ENCODE measurements at regions not wholly inside any gene's neighbourhood (a gene's known extent, or its start where the extent isn't known, plus 50 kb on each side); places are given as distances from the start of the nearest gene placed in this dataset.
"Not testable (repeated sequence)": the region's sequence is repeated elsewhere in the genome, so short reads cannot be mapped to it uniquely, and the experiment has no call there.

DNA sequence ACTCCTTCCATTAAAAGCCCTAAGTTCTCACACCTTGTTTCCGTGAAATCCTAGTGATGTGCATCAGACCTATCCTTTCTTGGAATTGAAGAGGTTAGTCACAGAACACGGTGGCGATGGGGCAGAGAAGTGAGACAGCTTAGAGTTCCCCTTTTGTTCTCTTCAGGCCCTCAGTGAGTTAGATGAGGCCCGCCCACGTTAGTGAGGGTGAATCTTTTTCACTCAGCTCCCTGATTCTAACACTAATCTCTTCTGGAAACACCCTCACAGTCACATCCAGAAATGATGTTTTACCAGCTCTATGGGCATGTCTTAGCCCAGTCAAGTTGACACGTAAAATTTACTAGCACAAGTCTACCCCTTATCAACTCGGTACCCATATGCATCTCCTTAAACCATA, 172.7 kb upstream of the NOX3 start:
- H3K36me3 ChIP-seq (ENCODE audit: control insufficient read depth in 2 of 2, extremely low read depth in 1 of 2, insufficient read depth in 2 of 2, low read length in 2 of 2) = no peaks in the 10 kb centered on the region
- H3K9me3 ChIP-seq (ENCODE audit: control insufficient read depth, low read depth, low read length) = no peaks in the 10 kb centered on the region
- no peaks in the 10 kb centered on the region for H3K79me2 ChIP-seq (ENCODE audit: control insufficient read depth, insufficient read depth, low read length)
- DNase-seq (ENCODE audit: low read depth, low spot score) (no peak), FAIRE-seq (no peak)
- no peak for TF ChIP-seq EZH2 (IDR thresholded peaks at IDR 0.05; ENCODE audit: low read length)
- TF ChIP-seq, protein P1, sequence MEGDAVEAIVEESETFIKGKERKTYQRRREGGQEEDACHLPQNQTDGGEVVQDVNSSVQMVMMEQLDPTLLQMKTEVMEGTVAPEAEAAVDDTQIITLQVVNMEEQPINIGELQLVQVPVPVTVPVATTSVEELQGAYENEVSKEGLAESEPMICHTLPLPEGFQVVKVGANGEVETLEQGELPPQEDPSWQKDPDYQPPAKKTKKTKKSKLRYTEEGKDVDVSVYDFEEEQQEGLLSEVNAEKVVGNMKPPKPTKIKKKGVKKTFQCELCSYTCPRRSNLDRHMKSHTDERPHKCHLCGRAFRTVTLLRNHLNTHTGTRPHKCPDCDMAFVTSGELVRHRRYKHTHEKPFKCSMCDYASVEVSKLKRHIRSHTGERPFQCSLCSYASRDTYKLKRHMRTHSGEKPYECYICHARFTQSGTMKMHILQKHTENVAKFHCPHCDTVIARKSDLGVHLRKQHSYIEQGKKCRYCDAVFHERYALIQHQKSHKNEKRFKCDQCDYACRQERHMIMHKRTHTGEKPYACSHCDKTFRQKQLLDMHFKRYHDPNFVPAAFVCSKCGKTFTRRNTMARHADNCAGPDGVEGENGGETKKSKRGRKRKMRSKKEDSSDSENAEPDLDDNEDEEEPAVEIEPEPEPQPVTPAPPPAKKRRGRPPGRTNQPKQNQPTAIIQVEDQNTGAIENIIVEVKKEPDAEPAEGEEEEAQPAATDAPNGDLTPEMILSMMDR (optimal IDR thresholded peaks at IDR 0.05 in 1 of 3, IDR thresholded peaks at IDR 0.05 in 1 of 3, conservative IDR thresholded peaks at IDR 0.05 in 1 of 3; ENCODE audit: extremely low read depth in 1 of 3, insufficient read depth in 2 of 3, low read length in 3 of 3) = no peak
- H3K4me2 ChIP-seq (ENCODE audit: control insufficient read depth, extremely low read depth, insufficient read depth, low read depth, low read length) = no peak overlapping the region
- no peaks in the 10 kb centered on the region for H3K9me1 ChIP-seq (ENCODE audit: control insufficient read depth, extremely low read depth, insufficient read depth, low read length)
- no peaks in the 10 kb centered on the region for H4K20me1 ChIP-seq (ENCODE audit: control insufficient read depth, extremely low read depth, insufficient read depth, low read length)
- no peak overlapping the region for H2AFZ ChIP-seq (ENCODE audit: control insufficient read depth, low read length)
- dilution Hi-C loops (cut with MboI; ENCODE audit: extremely low pct_ligation_motif_present, low sequenced_read_pairs) = no loop called here
- H3K4me1 ChIP-seq (ENCODE audit: control insufficient read depth, extremely low read depth, insufficient read depth, low read length) = no peaks in the 10 kb centered on the region
- no peaks in the 10 kb centered on the region for H3K27me3 ChIP-seq (ENCODE audit: control insufficient read depth, extremely low read depth, insufficient read depth, low read length)
- no peak overlapping the region for H3K9ac ChIP-seq (ENCODE audit: control insufficient read depth, extremely low read depth, insufficient read depth, low read length)
- H3K27ac ChIP-seq (ENCODE audit: control insufficient read depth, insufficient read depth, low read length) = no peak overlapping the region
- H3K4me3 ChIP-seq (ENCODE audit: control insufficient read depth in 2 of 3, extremely low read depth in 1 of 3, insufficient read depth in 2 of 3, low read depth in 1 of 3, low read length in 3 of 3) = no peak overlapping the region

DNA sequence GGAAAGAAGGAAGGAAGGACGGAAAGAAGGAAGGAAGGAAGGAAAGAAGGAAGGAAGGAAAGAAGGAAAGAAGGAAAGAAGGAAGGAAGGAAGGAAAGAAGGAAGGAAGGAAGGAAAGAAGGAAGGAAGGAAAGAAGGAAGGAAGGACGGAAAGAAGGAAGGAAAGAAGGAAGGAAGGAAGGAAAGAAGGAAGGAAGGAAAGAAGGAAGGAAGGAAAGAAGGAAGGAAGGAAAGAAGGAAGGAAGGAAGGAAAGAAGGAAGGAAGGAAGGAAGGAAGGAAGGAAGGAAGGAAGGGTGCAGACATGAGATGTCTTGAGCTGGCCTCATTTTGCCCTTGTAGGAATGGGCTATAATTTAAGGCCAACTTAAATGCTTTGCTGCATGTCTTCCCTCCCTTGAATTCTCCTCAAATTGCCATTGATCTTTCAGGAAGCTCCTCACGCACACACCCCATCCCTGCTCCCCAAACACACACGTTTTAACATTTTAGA, 172.1 kb upstream of the NOX3 start:
- FAIRE-seq; H3K27ac ChIP-seq (ENCODE audit: control insufficient read depth, insufficient read depth, low read length); H3K4me1 ChIP-seq (ENCODE audit: control insufficient read depth, extremely low read depth, insufficient read depth, low read length); DNase-seq (ENCODE audit: low read depth, low spot score); dilution Hi-C loops (cut with MboI; ENCODE audit: extremely low pct_ligation_motif_present, low sequenced_read_pairs); H2AFZ ChIP-seq (ENCODE audit: control insufficient read depth, low read length); H4K20me1 ChIP-seq (ENCODE audit: control insufficient read depth, extremely low read depth, insufficient read depth, low read length); H3K4me2 ChIP-seq (ENCODE audit: control insufficient read depth, extremely low read depth, insufficient read depth, low read depth, low read length); H3K79me2 ChIP-seq (ENCODE audit: control insufficient read depth, insufficient read depth, low read length); H3K4me3 ChIP-seq (ENCODE audit: control insufficient read depth in 2 of 3, extremely low read depth in 1 of 3, insufficient read depth in 2 of 3, low read depth in 1 of 3, low read length in 3 of 3); H3K9ac ChIP-seq (ENCODE audit: control insufficient read depth, extremely low read depth, insufficient read depth, low read length); H3K36me3 ChIP-seq (ENCODE audit: control insufficient read depth in 2 of 2, extremely low read depth in 1 of 2, insufficient read depth in 2 of 2, low read length in 2 of 2); H3K9me3 ChIP-seq (ENCODE audit: control insufficient read depth, low read depth, low read length); H3K9me1 ChIP-seq (ENCODE audit: control insufficient read depth, extremely low read depth, insufficient read depth, low read length); H3K27me3 ChIP-seq (ENCODE audit: control insufficient read depth, extremely low read depth, insufficient read depth, low read length): not testable (repeated sequence)

DNA sequence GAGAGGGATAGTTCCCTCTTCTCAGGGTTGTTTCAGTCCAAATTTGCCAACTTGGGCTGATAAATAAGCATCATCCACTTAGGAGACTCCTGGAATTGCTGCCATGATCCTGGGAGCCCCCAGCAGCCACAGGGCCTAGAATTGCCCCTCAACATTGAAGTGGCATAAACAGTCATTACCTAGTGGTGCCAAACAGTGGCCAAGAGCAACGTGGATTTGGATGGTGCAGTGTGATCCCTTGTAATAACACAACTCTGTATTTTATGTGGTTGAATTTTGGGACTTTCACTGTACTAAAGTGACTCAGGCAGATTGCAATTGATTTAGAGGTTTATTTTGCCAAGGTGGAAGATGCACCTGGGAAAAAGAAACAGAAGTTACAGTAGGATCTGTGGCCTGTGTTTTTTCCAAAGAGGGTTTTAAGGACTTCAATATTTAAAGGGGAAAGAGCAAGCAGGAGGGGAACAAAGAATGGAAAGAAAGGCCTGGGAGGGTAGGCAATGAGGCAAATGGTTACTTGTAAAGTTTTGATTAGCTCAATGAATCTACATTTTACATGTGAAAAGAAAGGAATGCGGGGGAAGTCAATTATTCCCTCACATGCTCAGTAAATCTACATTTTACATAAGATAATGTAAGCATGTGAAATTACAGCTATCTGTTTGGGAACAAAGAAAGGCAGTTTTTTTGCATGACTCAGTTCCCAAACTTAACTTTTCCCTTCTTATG, 168.0 kb upstream of the NOX3 start:
- dilution Hi-C loops (cut with MboI; ENCODE audit: extremely low pct_ligation_motif_present, low sequenced_read_pairs) = no loop called here
- FAIRE-seq (no peak), DNase-seq (ENCODE audit: low read depth, low spot score) (no peak)
- no peaks in the 10 kb centered on the region for H3K79me2 ChIP-seq (ENCODE audit: control insufficient read depth, insufficient read depth, low read length)
- H3K4me3 ChIP-seq (ENCODE audit: control insufficient read depth in 2 of 3, extremely low read depth in 1 of 3, insufficient read depth in 2 of 3, low read depth in 1 of 3, low read length in 3 of 3) = no peak overlapping the region
- H3K9me3 ChIP-seq (ENCODE audit: control insufficient read depth, low read depth, low read length) = no peaks in the 10 kb centered on the region
- H3K9me1 ChIP-seq (ENCODE audit: control insufficient read depth, extremely low read depth, insufficient read depth, low read length) = no peaks in the 10 kb centered on the region
- H4K20me1 ChIP-seq (ENCODE audit: control insufficient read depth, extremely low read depth, insufficient read depth, low read length) = no peaks in the 10 kb centered on the region
- H3K4me1 ChIP-seq (ENCODE audit: control insufficient read depth, extremely low read depth, insufficient read depth, low read length) = no peaks in the 10 kb centered on the region
- H3K27ac ChIP-seq (ENCODE audit: control insufficient read depth, insufficient read depth, low read length) = no peak overlapping the region
- no peak overlapping the region for H2AFZ ChIP-seq (ENCODE audit: control insufficient read depth, low read length)
- H3K36me3 ChIP-seq (ENCODE audit: control insufficient read depth in 2 of 2, extremely low read depth in 1 of 2, insufficient read depth in 2 of 2, low read length in 2 of 2) = no peaks in the 10 kb centered on the region
- no peak overlapping the region for H3K9ac ChIP-seq (ENCODE audit: control insufficient read depth, extremely low read depth, insufficient read depth, low read length)
- H3K27me3 ChIP-seq (ENCODE audit: control insufficient read depth, extremely low read depth, insufficient read depth, low read length) = no peaks in the 10 kb centered on the region
- no peak for TF ChIP-seq EZH2 (IDR thresholded peaks at IDR 0.05; ENCODE audit: low read length)
- H3K4me2 ChIP-seq (ENCODE audit: control insufficient read depth, extremely low read depth, insufficient read depth, low read depth, low read length) = no peak overlapping the region

All from keratinocyte (primary cell).